ENCODE measurements at regions not wholly inside any gene's neighbourhood (a gene's known extent, or its start where the extent isn't known, plus 50 kb on each side); places are given as distances from the start of the nearest gene placed in this dataset.

DNA sequence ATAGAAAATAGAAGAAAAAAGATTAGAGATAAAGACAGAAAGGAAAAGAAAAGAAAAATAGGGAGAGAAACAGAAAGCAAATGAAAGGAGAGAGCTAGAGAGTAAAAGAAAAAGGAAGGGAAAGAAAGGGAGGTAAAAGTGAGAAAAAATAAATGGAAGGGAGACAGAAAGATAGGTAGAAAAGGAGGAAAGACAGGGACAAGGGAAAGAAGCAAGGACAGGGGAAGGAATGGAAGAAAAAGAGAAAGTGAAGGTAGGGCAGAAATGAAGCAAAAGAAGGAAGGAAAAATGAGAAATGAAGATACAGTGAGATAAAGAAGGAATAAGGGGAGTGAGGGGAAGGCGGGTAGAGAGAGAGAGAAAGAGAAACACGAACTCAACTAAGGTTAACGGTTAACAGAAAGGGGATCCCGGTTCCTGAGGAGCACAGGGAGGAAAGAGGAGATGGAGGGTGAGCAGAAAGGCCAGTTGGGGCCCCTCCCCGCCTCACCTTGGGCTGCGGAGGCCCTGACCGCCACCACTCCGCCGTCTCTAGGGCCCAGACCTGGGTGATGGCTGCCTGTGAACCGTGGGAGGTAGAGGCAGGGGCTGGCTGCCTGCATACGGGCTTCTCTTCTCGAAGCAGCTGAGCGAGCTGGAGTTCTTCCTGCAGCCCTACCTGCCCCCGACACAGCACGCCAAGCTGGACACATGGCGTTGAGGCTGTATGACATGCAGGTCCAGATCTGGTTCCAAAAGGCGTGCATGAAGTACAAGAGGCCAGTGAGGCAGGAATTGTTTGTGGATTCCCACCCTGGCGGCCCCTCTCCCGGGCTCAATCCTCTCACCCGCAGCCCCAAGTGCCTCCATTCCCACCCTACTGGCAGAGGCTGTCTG lies 59.5 kb downstream of the SMUG1 start:
- Mint-ChIP-seq H3K27me3 (peaks cover 77% of the 10 kb centered on the region), H3K4me3 (no peak overlapping the region), H3K9me3 (no peaks in the 10 kb centered on the region), H3K36me3 (ENCODE audit: low read depth) (no peaks in the 10 kb centered on the region), H3K4me1 (peaks cover 9% of the 10 kb centered on the region), H3K27ac (no peak overlapping the region)
- CTCF ChIA-PET: interaction anchor here (0.8 kb wide), 1 partner anchor 1081 kb away, joined by 3 read pairs; no protein-coding TSS in a partner anchor
- no peak for DNase-seq
- POLR2A ChIA-PET: no interaction called here

Data from activated CD4-positive, alpha-beta T cell treated with anti-CD3 and anti-CD28 coated beads, Interleukin-2, amount 10 ng/mL, durations not matched to agents 7 days and 5 days (primary cell).